GM21529 (cell line): ENCODE measurements at regions not wholly inside any gene's neighbourhood (a gene's known extent, or its start where the extent isn't known, plus 50 kb on each side); places are given as distances from the start of the nearest gene placed in this dataset.
A peak's percentile ranks its signal among the peaks of the same experiment; 100 is the strongest.

Source experiments
- ATAC-seq: cut with Tn5 transposase; IDR thresholded peaks from one replicate; pipeline ENCODE4 v1.9.1; 2021; ENCODE audit not compliant: unreplicated experiment

DNA sequence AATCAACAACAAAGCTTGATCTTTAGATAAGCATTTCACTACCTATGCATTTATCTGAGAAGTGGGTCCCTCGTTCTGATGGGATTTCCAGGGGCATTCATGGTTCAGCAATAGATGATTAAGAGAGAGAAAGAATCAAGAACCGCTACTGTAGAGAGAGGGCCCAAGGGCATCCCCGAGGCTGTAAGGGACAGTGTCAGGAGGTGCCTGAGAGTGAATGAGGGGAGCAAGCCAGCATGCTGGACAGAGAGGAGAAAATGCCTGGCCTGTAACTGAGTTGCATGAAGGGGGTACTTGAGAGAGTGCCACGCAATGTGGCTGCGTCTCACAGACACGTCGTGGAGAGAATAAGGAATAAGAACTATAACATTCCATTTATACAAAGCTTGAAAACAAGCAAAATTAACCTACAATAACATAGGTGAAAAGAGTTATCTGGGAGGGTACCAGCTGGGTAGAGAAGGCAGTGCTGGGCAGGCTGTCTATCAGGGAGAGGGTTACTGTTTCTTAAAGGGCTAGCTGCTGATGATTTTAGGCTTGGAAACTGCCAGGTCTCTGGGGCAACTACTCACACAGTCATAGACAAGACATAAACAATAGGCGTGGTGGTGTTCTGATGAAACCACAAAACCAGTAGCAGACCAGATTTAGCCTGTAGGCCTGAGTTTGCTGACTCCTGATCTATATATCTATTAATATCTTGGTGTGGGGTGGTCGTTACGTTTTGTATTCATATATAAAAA lies 374.6 kb upstream of the CFAP20DC start:
- no peak for ATAC-seq

DNA sequence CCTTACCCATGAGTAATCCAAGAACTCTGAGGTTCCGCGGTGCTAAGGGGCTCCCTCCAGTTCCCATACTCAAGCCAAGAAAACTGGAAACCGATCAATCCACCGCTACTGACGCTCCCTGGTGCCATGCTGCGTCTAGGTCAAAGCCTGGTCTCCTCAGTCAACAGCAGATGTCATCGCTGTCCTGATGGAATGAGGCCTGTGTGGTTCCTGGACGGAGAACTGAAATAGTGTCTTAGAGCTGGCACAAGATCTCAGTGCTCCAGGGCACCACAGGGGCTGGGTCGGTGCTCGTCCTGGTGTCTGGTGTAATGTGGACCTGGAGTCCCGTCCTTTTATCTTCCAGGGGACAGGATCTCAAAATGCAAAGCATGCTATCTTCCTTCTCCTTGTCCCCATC lies 373.9 kb upstream of the CFAP20DC start:
- no peak for ATAC-seq

DNA sequence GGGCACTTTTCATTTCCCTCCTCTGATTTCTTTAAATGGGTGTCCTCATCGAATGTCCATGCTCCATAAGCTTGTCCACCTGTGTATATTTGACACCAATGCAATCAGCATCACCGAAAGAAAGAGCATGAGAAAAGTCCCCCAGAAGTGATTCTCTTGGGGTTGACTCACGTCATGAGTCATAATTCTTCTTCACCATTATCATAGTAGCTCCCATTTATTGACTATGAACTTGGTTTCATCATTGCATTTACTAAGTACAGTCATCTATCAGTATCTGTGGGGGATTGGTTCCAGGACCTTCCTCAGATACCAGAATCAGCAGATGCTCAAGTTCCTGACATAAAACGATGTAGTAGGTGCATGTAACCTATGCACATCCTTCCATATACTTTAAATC lies 372.5 kb upstream of the CFAP20DC start:
- no peak for ATAC-seq

- ATAC-seq: no peak
These were observed 369.0 kb upstream of the CFAP20DC start for GRCh38 chr3:59418836-59419235.

- ATAC-seq: no peak
These were observed 362.7 kb upstream of the CFAP20DC start for GRCh38 chr3:59412516-59412915.

DNA sequence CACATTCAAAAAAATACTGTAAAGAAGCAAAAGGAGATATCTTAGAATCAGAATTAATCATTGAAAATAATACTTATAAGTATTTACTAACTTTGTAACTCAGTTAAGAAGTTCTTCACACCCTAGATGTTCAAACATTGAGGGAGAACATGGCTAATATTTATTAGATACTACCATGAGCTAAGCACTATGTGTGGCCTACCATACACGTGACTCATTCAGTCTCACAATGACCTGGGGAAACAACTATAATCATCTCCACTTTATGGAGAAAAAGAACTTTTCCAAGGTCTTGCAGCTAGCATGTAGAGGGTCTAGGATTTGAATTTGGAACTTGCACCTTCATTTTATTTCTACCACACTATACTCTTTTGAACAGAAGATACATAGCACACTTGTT lies 361.9 kb upstream of the CFAP20DC start:
- no peak for ATAC-seq

- ATAC-seq: no peak
These were observed 361.4 kb upstream of the CFAP20DC start for GRCh38 chr3:59411186-59411585.

DNA sequence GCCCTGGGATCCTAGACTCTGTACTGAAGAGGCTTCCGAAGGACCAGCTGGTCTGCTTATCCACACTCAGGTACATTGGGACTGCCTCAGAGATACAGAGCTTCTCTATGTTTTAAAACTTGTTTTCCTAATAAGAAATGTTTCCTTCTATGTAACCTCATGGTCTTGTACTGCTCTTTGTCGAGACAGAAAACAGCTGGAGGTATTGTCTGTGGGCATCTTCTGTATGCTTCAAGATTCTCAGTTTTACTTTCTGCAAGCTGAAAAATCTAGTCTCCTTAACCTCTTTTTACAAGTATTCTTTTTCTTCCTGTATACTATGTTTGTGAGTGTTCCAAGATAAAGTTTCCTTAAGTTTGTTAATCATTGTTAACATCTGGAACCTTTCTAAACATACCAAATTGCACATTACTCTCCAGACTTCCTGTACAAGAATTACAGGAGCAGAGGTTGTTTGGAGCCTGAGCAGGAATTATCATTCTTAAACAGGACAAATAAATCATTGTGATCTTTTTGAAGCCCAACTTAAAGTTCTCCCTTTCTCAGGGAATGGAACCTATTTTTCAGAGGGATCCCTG lies 358.3 kb upstream of the CFAP20DC start:
- peak; percentile 59 for ATAC-seq

GRCh38 chr3:59407425-59407824 lies 357.6 kb upstream of the CFAP20DC start:
- ATAC-seq: no peak

DNA sequence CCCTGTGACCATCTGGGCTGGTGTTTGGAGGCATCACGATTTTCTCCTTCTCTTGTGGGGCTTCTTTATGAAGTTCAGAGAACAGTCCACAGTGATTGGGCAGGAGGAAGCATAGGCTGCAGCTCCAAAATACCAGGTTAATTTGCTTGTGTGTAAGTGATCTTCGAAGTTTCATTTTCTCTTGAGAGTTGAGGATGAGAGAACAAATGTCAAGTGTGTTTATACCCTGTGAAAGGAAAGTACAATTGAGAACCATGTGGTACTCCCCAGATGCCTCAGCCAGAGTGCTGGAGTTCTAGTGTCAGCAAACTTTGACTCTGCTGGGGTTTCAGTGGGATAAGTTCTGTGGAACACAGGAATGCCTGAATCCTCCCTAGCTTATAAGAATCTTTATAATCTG lies 357.1 kb upstream of the CFAP20DC start:
- peak; percentile 90 for ATAC-seq

DNA sequence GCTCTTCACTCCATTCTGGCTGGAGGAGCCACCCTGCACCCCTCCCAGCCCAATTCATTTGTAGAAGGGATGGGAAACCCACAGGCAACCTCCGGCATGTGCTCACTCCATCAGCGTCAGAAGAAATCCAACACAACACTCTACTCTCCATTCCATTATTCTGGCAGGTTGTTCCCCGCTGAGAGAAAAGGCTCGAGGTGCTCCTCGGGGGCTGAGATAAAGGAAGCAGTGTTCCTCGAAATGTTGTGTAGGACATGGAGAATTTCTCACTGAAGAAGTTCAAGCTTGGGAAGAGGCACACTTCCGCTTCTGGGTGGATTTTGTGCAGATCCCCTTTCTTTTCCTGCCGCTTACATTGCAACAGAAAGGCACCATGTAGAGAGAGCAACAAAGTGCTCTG lies 355.0 kb upstream of the CFAP20DC start:
- no peak for ATAC-seq

GRCh38 chr3:59404064-59404463 lies 354.2 kb upstream of the CFAP20DC start:
- no peak for ATAC-seq

GRCh38 chr3:59401924-59402323 lies 352.1 kb upstream of the CFAP20DC start:
- no peak for ATAC-seq

- no peak for ATAC-seq
These were observed 342.3 kb upstream of the CFAP20DC start for GRCh38 chr3:59392116-59392515.

GRCh38 chr3:59391131-59391530 lies 341.3 kb upstream of the CFAP20DC start:
- ATAC-seq: no peak

DNA sequence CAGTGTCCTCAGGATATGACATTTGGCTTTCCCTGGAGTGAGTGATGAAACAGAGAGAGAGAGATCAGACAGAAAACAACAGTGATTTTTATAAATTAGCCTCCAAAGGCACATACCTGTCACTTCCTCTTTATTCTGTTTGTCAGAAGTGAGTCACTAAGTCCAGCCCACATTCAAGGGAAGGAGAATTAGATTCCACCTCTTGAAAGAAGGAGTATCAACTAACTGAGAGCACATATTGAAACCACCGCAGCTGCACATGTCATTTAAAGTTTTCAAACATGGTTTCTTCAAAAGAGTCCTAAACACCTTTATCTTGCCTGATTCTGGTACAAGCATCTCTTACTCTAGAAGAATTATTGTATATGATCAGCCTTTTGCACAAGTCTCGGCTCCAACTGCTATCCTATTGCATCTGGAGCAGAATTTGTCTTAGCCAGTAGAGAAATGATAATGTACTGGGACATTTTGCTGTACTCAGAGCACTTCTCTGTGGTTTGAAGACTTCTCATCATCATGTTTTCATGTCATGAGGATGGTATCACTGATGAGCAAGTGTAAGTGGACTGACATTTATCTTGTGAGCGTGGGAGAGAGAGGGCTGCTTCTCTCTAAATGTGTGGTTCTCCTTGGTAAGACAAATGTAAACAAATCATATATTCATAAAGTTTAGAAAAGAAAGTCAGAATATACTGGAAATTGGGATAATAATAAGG lies 338.9 kb upstream of the CFAP20DC start:
- peak; percentile 54 for ATAC-seq

DNA sequence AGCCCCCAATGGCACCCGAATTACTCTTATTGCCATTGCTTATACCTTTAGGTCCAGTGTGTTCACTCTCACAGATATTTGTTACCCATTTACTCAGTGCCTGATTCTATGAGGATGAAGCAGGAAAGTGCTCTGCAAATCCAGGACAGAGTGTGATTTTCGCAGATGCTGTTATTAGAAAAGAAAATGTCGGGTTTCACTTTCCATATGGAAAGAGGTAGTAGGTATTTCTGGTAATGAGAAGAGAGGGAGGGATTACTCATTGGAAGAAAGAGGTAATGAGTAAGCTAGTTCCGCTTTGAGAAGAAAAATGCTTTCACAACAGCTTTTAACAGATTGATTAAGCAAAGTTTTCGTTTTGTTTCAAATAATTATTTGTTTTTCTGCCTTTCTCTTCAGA lies 336.3 kb upstream of the CFAP20DC start:
- ATAC-seq: peak; percentile 74

DNA sequence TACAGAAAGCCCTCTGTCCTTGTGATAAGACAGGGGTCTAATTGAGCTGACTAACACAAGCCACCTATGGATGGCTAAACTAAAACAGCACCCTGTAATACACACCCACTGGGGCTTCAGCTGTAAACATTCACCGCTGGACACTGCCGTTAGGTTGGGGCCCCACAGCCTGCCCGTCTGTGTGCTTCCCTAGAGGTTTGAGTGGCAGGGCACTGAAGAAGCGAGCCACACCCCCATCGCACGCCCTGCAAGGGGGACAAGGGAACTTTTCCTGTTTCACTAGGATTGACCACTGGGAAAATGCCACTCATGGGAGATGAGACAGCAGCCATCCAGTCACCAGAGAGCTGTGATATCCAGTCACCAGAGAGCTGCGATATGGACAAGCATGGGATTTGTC lies 335.7 kb upstream of the CFAP20DC start:
- no peak for ATAC-seq

DNA sequence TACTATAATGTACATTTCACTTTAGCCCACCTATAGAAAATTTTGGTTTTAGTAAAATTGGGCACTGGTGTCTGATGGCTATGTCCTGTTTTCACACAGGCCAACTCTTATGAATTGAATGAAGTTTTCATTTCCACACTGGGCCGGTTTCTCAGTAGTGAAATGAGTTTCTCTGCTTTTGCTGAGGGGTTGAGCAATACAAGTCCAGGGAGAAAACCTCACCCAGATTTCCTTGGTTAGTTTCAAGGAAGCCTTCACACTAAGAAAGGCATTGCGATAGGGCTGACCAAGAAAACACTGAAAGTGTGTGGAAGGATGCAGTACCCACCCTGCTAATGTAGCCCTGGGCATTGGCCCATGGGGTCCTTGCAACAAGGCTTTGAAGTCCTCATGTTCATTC lies 331.5 kb upstream of the CFAP20DC start:
- ATAC-seq: peak; percentile 77

DNA sequence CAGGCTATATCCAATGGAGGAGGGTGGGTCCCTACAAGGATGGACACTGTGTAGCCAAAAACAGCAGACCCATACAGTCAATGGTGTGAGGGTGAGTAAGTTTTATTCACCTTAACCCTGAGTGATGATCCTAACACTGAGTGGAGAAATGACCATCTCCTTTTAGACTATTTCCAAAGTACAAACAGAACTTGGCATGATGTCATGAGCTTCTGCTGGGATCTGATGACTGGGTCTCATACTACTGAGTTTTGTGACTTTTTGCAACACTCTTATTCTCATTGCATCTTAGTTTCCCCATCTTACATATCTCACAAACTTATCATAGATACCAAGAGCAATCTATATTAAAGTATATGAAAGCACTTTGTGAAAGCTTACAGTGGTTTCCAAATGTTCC lies 330.3 kb upstream of the CFAP20DC start:
- ATAC-seq: no peak

DNA sequence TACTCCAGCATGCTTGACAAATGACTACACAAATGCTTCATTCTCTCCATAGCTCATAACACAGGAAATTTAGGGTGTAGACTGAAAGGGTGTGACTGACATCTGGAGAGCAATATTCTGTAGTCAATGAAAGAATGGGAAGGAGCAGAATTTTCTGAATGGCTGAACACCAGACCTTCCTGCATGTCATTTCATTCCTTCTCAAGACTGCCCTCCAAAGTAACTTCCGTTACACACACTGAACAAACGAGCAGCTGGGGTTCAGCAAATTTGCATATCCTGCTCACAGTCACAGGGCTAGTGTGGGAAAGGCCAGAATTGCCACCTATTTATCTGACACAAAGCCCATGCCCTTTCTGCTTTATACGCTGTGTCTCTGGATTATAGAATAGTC lies 325.0 kb upstream of the CFAP20DC start:
- ATAC-seq: peak; percentile 100

GRCh38 chr3:59374091-59374817 lies 324.4 kb upstream of the CFAP20DC start:
- no peak for ATAC-seq
